Ramos (cell line): ENCODE measurements at regions not wholly inside any gene's neighbourhood (a gene's known extent, or its start where the extent isn't known, plus 50 kb on each side); places are given as distances from the start of the nearest gene placed in this dataset.

Experiments
- in situ Hi-C: fragments of 300-500 bp; cut with MboI; formaldehyde crosslinking; loops from one replicate; pipeline ENCODE4 v1.14.3; 2022; ENCODE audit warnings: low sequenced_read_pairs; ENCODE audit not compliant: unreplicated experiment

DNA sequence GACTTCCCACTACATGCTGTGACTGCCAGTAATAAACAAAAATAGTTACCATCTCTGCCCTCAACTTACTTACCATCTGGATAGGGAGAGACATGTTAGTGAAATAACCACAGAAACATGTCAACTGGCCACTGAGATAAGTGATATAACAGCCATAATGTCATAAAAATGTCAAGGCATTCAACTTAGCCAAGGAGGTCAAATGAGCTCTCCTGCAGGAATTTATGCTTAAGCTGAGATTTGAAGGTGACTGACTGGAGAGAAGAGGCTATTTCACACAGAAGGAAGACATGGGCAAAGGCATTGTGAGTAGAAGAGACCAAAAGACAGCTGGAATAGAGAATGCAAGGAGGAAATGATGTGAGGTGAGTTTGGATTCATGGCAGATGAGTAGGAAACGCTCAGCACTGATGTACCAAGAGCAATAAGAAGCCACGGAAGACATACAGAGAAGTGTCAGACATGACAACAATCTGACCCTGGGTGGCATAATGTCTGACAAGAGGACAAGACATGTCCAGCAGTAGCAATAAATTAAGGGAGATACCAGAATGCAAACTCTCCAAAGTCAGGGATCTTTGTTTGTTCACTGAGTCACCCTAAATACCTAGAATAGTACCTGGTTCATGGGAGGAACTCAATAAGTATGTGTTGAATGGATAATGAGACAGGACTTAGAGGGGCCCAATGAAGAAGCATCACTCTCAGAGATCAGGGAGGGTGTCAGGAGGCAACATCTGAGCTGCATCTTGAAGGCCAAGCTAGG, 318.8 kb downstream of the ACTL7B start:
- in situ Hi-C loops: no loop called here

DNA sequence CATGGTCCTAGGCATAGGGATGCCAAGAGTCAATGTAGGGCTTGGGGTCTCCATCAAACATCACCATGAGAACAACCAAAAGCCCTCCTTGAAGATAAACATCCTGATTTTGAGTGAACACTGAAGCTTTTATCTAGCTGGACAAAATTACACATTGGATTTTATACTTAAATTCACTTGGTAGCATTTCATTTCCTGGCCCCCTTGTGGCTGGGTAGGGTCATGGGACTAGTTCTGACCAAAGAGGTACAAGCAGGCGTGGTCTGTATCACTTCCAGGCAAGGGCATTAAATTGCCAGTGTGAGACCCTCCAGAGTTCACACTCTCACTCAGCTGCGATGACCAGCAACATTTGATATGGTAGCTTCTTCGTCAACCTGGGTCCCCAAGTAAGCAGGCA, 320.3 kb downstream of the ACTL7B start:
- in situ Hi-C loops: no loop called here

DNA sequence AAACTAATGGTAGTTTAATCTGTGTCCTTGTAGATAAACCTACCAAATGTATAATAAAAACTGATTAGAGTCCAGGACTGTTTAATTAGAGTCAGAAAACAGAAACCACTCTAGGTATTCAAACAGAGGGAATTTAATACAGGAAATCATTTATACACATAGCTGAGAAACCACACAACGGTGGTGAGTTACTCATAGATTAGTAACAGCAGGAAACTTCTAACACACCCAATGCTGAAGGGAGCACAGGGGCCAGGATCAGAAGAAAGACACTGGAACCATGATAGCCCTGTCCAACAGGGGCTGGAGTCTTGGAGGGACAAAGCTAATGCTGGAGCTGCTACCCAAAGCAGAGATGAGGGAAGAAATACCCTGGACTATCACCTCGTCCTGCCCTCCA, 321.0 kb downstream of the ACTL7B start:
- in situ Hi-C loops: no loop called here

DNA sequence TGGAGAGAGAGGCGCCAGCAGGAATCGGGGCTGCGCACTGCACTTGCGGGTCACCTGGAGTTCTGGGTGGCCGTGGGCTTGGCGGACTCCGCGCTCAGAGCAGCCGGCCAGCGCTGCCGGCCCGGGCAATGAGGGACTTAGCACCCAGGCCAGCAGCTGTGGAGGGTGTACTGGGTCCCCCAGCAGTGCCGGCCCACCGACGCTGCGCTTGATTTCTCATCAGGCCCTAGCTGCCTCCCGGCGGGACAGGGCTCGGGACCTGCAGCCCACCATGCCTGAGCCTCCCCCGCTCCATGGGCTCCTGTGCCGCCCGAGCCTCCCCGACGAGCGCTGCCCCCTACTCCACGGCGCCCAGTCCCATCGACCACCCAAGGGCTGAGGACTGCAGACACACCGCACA, 325.6 kb downstream of the ACTL7B start:
- in situ Hi-C loops: no loop called here

DNA sequence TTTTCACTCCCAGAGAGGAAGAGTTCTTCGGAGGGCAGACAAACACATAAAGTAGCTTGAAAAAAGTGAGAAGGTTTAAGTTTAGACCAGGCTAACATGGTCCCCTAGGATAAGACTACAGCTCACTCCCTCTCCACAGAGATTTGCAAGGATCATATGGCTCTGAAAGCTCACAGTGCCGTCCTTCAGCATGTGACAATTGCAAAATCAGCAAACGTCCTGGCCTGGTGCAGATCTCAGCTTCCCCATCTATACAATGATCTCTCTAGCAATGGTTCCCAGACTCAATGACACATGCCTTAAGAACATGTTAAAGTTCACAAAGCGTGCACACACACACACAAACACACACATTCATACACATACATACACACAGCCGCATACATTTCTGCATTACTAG, 327.6 kb downstream of the ACTL7B start:
- in situ Hi-C loops: no loop called here

DNA sequence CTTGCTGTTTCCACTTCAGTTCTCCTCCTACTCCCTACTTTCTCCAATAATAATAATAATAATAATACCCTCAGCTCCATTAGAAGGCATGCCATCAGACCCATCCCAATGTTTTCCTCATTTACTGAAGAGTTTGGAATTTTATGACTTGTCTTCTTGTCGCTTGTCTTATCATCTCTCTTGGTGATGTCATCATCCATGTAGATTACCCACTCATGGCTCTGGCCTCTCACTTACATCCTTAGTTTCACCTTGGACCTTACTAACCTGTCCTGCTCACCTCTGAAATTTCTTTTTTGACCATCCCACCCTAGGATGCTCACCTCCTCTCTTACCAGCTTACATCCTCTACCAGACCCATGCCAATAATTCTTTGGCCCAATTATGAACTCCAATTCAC, 329.3 kb downstream of the ACTL7B start:
- in situ Hi-C loops: no loop called here

DNA sequence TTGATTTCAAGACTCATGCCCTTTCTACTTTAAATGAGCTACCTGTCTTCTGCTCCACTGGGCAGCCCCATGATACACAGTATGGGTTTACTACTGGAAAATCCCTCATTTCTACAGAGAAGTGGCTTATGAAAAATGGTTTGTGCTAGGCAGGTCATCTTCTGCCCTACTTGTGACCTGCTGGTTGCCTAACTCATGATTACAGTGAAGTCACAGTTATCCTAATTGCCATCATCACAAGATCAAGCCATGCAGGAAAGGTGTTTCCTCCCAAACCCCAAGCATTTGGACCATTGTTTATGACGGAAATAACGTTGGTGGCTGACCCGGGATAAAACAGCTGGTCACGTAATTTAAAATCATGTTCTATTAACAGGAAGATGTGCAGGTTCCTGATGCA, 330.6 kb downstream of the ACTL7B start:
- in situ Hi-C loops: no loop called here

DNA sequence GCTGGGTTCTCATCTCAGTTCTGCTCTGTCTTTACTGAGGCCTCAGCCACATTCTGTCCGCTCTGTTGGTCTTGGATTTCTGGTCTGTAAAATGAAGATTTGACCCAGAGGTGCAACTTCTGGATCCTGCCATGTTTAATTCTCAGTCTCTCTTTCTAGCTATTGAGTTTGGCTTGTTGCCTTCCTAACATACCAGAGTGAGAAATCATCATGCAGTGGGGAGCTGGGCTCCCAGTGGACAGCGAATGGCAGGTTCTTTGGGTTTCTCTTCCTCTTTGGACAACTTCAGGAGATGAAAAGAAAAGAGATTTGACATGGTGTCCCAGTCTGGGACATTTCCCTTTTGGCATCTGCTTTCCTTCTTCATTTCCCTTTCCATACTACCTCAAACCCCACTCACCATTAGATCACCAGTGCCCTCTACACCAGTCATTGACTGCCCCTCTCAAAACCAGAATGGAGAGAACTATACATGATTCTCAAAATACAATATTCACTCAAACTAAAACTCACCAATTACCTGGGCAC, 334.7 kb downstream of the ACTL7B start:
- in situ Hi-C loops: no loop called here

DNA sequence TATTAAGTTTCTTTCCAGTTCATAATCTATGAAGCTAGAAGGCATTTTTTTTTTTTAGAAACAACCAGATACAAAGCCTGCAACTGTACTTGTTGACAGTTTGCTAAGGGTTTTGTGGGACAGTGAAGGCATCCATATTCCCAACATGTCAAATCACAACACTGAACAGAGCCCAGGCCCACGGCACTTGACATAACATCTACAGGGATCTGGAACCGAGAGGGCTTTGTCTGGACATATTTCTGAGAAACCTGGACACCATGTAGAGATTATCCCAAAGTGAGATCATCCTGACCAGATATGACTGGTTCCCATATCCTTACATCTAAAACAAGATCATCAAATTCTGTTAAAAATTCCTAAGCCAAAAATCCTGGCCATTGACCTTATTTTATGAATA, 336.3 kb downstream of the ACTL7B start:
- in situ Hi-C loops: no loop called here

DNA sequence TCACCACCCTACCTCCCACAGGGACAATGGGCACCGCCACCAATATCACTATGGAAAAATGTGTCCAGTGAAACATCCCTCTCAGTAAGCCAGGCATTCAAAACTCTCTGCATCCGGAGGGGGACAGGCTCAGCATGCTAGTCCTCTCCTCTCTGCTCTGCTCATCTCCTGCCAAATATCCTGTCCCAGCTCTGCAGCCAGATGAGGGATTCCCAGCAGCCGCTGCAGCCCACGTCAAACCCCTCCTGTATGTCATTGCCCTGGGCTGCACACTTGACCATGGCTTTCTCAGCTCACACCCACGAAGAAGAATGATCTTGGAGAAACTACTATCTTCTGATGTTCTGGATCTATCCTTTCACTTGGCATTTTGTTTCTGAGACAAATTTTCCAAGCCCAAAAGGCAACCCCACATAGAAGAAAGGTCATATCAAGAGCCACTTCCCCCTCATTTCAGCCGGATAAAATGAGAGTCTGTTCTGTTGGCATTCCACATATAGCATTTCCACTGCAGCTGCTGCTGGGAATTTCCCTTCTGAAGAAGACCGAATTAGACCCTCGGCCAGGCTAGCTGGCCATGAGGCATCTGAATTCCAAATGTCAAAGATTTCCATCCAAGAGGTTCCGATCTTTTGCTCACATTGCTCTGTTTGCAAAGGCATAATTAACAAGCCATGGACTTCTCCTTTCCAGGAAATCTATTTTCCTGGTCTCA, 338.0 kb downstream of the ACTL7B start:
- in situ Hi-C loops: no loop called here

DNA sequence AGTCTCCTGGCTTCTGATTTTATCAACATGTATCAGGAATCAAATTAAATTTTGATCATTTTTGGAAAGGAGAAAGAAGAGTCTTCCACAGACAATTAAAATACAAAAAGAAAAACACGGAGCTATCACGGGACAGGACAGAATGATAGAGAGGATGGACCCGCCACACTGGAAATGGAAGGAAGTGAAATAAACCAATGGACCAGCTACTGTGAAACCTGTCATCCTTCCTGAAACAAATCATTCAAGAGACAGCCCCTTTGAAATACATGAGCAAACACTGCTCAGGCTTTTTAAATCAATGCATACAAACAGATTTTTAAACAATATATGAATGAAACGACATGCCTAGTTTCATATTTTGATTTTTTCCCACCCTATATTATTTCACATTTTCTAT, 339.4 kb downstream of the ACTL7B start:
- in situ Hi-C loops: no loop called here

DNA sequence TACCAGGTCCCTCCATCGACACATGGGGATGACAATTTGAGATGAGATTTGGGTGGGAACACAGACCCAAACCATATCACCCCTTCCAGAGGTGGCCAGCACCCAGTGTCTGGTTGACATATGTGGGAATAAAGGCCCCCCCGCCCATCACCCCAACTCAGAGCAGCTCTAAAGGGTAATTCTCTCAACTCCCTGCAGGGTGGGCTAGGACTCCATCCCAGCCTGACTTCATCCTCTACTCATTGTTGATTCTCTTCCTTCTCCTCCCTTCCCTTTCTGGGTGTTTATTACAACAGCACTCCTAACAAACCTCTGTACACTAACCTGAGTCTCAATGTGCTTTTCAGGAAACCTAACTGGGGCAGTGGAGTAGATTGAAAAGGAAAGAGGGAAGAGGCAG, 339.9 kb downstream of the ACTL7B start:
- in situ Hi-C loops: no loop called here

DNA sequence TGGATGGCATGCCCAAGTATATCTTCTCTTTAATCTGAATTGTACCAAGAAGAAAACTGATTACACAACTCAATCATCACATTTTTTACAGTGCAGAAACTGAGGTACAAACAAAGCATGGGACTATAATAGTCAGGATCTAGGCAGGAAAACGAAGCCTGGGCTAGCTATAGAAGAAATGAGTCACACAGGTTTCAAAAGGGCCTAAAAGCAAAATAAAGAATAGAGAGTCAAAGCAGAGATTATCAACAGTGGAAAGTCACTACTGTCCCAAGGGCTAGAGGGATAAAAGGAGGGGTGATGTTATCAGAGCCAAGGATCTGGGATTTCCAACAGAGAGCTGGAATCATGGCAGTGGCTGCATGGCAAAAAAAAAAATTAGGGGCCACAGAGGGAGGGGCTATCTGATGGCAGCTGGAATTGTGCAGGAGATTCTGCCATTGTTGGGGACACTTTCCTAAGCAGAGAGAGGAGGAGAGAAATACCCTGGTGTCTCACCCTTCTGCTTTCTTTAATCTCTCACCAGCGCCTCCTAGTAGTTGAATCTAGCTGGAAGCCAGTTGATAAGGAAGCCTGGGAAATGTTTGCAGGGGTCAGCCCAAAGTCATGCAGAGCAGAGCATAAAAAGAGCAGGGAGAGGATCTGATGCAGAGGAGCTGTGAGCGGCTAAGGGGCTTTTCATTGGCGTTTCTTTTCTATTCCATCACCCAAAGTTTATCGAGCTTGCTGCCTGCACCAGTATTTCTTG, 343.2 kb downstream of the ACTL7B start:
- in situ Hi-C loops: no loop called here

DNA sequence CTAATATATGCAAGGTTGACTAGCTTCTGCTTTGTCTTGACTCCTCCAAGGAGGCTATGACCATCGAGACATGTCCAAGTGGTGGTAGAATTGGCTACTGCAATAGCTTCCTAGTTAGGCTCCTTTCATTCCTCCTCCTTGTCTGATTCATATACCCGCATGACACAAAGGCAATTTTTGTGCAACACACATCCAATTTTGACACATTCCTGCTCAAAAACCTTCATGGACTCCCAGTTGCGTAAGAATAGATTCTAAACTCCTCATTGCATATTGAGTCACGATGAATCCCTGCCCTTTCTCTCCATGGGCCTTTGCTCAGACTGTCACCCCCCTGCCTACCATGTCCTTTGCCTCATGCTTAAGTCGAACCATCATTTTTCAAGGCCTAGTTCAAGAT, 344.5 kb downstream of the ACTL7B start:
- in situ Hi-C loops: no loop called here

DNA sequence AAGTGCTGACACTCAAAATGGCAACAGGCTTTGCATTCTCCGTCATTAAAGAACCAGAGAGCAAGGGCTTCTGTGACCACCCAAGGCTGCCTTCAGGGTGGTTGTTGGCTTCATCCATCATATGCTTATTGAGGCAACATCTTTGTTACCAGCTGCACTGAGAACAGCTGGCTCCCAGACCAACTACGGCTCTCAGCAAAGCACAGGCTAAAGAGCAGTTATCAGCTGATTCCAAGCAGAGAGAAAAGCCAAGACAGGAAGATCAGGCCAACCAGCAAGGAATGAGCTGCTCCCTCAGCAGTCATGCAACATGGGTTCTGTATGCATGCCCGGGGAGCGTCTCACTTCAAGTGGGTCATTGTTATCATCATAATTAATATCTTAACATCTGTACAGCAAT, 358.9 kb downstream of the ACTL7B start:
- in situ Hi-C loops: no loop called here

DNA sequence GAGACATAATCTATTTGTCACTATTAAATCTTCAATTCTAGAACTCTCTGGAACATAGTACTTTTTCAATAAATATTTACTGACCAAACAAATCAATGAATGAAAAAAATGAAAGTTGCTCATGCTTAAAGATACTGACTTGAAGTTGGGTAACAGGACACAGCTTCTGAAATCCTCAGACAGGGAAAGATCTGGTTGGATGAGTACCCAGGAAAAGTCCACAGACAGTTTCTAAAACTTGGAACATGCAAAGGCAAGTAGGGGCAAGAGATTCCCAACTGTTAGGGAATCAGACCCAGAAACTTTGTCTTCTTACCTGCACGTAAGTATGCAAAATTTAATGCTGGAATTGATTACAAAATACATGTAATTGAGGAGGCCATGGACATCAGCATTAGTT, 366.2 kb downstream of the ACTL7B start:
- in situ Hi-C loops: no loop called here

DNA sequence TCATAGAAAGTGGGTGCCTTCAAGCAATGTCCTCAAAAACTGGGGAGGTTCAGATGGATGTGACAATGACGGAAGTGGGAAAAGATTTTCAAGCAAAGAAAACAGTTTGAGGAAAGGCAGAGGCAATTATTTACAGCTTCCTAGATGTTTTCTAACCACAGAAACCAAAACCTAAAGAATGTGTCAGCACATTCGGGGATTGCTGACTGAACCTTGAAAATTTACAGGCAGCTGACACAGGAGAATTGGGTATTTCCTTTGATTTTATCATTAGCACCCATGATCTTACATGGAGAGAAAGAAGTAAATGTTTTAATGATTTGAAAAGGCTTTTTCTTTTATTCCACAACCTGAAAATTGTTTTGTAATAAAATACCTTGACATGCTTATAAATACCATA, 369.0 kb downstream of the ACTL7B start:
- in situ Hi-C loops: no loop called here

DNA sequence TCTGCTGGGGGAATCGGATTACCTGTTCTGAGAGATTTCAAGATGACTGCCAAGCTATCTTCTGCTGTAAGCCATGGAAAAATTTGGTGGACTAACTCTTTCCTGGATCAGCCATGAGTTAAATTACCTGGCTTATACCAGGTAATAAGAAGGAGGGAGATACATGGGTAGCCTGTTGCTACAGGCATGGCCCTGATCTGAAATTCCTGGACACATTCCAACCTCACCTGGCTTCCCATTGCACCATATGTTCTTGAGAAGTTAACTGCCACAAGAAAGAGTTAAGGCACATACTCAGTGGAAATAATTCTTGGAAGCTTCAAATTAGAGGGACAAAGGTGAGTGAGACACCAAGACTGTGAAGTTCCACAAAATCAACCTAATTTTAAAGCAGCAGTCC, 371.3 kb downstream of the ACTL7B start:
- in situ Hi-C loops: no loop called here

DNA sequence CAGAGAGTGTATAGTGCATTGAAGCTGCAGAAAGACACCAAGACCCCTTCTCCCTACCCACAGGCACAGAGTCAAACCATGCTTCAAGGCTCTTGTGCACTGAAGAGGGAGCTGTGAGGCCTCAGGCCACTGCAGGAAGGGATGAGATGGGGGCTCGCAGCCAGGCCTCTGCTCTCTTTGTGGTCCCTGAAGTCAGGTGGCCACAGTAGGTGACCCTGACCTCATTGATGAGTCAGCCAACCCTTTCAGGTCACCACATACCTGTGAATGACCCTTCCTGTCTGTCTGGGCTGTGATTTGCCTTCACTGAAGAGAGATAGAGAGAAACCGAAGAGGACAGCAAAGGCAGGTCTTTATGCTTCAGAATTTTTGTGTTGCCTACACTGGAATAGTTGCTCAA, 372.1 kb downstream of the ACTL7B start:
- in situ Hi-C loops: no loop called here

DNA sequence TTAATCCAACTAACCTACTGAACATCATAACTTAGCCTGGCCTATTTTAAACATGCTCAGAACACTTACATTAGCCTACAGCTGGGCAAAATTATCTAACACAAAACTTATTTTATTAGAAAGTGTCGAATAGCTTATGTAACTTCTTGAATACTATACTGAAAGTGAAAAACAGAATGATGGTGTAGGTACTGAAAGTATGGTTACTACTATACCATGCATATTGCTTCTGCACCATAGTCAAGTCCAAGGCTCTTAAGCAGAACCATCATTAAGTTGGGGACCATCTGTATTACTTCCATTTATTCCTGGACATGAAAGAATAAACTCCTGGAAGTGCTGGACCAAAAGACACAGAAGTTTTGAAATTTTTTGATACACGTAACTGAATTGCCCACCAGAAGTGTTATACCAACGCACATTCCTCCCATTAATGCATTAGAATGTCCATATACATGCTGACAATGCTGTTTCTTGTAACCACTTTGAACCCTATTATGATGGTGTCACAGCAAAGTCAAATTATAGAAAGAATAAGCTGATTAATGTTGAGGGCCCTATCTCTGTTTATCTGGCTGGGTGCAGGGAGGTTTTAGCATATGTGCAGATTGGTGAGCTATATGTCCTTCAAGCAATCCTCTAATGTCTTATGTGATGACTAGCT, 375.7 kb downstream of the ACTL7B start:
- in situ Hi-C loops: no loop called here
